A172 (cell line): ENCODE measurements at regions not wholly inside any gene's neighbourhood (a gene's known extent, or its start where the extent isn't known, plus 50 kb on each side); places are given as distances from the start of the nearest gene placed in this dataset.
A peak's percentile ranks its signal among the peaks of the same experiment; 100 is the strongest.
"Not testable (repeated sequence)": the region's sequence is repeated elsewhere in the genome, so short reads cannot be mapped to it uniquely, and the experiment has no call there.

ENCODE experiments used
- DNase-seq: peaks from one replicate; pipeline ENCODE4 v3.0.0-alpha.2; 2015; ENCODE audit warnings: low spot score

DNA sequence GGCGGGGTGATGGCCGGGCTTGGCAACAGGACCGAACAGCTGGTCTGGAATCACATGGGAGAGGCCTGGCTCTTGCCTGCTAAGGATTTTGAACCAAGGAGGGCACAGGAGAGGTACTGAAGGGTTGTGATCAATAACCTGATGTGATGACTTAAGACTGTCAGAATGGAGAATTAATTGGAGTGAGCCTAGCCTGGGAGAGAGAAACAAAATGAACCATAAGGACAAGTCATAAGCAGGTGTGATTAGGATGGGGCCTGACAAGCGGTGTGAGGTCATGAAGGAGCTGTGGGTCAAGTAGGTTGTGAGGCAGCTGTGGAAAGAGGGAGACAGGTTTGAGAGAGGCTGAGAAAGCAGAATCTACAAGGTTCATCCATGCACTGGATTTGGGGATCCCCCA is 104.6 kb downstream of the MED10 start:
- DNase-seq: no peak

GRCh38 chr5:6273090-6273735 is 105.1 kb downstream of the MED10 start:
- DNase-seq: no peak

DNA sequence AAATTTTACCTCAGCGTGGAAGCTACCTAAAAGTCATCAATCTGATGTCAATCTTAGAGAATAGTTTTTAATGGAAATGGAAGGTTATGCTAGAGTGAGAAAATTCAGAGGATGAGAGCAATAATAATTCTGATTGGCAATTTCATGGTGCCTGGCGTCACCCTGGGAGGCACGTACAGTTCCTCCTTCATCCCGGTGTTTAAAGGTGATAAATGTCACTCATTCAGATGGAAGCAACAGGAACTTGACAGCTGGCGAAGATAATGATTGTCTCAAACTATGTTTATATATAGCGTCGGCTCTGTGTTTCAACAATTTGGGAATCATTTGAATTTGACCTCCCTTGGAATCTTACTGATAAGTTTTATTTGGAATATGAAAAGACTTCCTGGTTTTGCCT is 108.4 kb downstream of the MED10 start:
- DNase-seq: no peak

- no peak for DNase-seq
Measured at GRCh38 chr5:6266671-6267197, 111.6 kb downstream of the MED10 start.

GRCh38 chr5:6264394-6264793 is 114.0 kb downstream of the MED10 start:
- DNase-seq: no peak

- no peak for DNase-seq
Measured at GRCh38 chr5:6262651-6263363, 115.5 kb downstream of the MED10 start.

DNA sequence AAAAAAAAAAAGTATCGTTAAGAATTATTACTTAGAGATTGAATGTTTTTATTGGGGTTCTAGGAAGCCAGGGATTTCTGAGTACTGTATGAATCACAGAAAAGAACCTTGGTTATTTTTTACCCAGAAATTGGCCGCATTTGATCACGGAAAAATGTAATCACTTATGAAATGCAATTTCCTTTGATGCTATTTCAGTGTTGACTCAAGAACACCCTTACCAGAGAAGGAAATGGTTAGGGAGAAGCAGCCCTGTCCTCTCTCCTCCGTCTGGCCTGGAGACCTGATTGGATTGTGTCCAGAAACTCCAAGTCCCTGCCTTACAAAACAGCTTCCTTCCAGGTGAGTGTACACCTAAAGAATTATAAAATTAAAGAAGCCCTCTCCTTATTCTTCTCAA is 116.7 kb downstream of the MED10 start:
- DNase-seq: no peak

GRCh38 chr5:6261256-6261655 is 117.1 kb downstream of the MED10 start:
- no peak for DNase-seq

- DNase-seq: no peak
Measured at GRCh38 chr5:6260846-6261245, 117.5 kb downstream of the MED10 start.

DNA sequence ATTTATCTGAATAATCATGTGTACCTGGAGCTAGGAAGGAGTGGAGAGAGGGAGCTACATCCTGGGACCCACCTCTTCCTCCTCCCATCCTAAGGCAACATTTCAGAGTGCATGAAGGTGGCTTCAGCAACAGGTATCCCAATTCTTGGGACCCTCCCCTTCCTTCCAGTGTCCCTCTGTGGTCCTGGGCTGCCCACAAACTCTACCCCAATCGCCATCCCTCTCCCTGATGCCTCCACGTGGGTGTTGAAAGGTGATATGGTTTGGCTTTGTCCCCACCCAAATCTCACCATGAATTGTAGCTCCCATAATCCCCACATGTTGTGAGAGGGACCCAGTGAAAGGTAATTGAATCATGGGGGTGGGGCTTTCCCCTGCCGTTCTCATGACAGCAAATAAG is 121.4 kb downstream of the MED10 start:
- no peak for DNase-seq

GRCh38 chr5:6255956-6256355 is 122.4 kb downstream of the MED10 start:
- DNase-seq: no peak

GRCh38 chr5:6253846-6254245 is 124.5 kb downstream of the MED10 start:
- DNase-seq: no peak

GRCh38 chr5:6253281-6253680 is 125.1 kb downstream of the MED10 start:
- no peak for DNase-seq

- DNase-seq: no peak
Measured at GRCh38 chr5:6252581-6252980, 125.8 kb downstream of the MED10 start.

DNA sequence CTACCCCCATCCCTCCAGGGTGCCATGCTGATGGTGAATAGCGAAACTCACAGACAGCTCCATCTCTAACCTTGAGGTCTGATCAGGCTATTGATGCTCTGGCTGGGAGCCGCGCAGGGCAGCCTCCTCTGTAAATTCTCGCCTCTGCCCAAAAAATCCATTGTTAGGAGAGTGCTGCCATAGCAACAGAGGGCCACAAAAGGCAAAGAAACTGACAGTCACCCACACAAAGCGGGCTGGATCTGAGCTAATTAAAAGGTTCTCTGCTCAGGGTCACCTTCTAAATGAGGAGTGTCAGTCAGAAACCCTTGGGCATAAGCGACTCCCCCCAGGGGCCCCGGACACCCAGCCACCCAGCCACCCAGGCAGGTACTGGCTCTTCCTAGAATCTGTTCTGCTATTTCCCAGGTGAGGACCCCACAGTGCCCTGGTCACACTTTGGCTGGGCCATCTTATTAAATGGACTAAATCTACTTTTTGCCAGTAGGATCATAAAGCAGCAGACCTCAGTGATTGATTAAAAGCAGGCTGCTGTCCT is 126.7 kb downstream of the MED10 start:
- DNase-seq: no peak

DNA sequence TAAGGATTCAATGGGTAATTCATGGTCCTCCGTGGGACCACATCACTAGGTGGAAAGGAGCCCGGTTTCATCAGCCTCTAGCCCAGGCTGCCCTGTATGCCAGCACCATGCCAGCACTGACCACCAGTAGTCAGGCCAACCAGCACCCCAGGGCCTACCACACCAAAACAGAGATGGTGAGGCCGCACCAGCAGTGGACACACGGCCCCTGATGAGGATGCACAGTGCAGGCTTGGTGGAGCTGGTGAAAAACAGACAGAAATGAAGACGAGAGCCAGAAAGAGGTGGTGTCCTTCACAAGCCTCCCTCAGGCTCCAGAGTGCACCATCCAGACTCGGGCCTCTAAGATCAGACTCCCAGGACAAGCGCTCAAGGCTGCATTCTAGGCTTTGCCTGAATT is 128.2 kb downstream of the MED10 start:
- DNase-seq: no peak

DNA sequence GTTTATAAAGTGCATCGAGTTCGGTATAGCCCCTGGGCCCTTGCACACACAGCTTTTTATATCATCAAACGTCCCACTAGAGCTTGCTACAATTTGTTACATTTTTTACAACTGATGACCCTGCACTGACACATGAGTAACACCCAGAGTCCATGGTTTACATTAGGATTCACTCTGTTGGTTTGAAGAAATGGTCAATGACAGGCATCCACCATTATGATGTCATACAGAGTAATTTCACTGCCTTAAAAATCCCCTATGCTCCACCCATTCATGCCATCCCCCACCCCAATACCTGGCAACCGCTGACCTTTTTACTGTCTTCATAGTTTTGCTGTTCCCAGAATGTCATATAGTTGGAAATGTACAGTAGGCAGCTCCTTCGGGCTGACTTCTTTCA is 130.2 kb downstream of the MED10 start:
- DNase-seq: no peak

GRCh38 chr5:6246820-6247437 is 131.4 kb downstream of the MED10 start:
- DNase-seq: peak; percentile 11

DNA sequence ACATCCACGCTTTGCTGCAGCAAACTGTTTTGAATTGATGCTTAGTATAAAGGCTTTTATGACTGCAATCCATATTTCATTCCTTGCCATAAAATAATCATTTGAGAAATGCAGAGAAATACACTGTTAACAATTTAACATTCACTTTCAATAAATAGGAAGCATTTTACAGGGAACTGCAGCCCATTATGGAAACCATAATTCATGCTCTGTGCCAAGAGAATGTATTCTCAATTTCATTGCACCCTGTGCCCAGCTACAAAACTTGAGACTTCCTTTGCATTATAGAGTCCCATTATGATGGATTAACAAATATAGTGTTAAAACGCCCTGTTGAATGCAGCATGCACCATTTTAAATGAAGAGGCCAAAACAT is 134.0 kb downstream of the MED10 start:
- no peak for DNase-seq

GRCh38 chr5:6243706-6244338 is 134.5 kb downstream of the MED10 start:
- DNase-seq: no peak

DNA sequence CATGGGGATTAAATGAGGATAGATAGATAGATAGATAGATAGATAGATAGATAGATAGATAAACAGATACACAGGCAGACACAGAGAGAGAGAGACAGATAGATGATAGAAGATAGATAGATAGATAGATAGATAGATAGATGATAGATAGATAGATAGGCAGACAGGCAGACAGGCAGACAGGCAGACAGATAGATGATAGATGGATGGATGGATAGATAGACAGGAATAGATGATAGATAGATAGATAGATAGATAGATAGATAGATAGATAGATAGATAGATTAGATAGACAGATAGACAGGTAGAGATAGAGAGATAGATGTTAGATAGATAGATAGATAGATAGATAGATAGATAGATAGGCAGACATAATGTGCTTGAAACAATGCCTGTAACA is 137.3 kb downstream of the MED10 start:
- DNase-seq: not testable (repeated sequence)

GRCh38 chr5:6236858-6237481 is 141.4 kb downstream of the MED10 start:
- DNase-seq: no peak
